Neuronal stem cell (in vitro differentiated cells): ENCODE measurements at regions not wholly inside any gene's neighbourhood (a gene's known extent, or its start where the extent isn't known, plus 50 kb on each side); places are given as distances from the start of the nearest gene placed in this dataset.

Experiments
- DNase-seq: peaks from one replicate; pipeline ENCODE4 v3.0.0-alpha.2; 2013; ENCODE audit warnings: low spot score
- H2AFZ ChIP-seq: one replicate; pipeline ENCODE4 v1.6.1; 2013; ENCODE audit warnings: mild to moderate bottlenecking, low read length, inconsistent platforms
- H2AK5ac ChIP-seq: 2 replicates; pipeline ENCODE4 v1.6.1; 2013; ENCODE audit warnings: low read depth, mild to moderate bottlenecking, inconsistent platforms, low read length, moderate library complexity, mixed read lengths
- H2BK120ac ChIP-seq: 2 replicates; pipeline ENCODE4 v1.6.1; 2013; ENCODE audit warnings: low read depth, mild to moderate bottlenecking, inconsistent platforms, low read length, moderate library complexity, mixed read lengths
- H2BK12ac ChIP-seq: one replicate; pipeline ENCODE4 v1.6.1; 2013; ENCODE audit warnings: low read length, inconsistent platforms
- H2BK15ac ChIP-seq: 2 replicates; pipeline ENCODE4 v1.6.1; 2013; ENCODE audit warnings: mild to moderate bottlenecking, low read length, inconsistent platforms, mixed read lengths
- H2BK5ac ChIP-seq: one replicate; pipeline ENCODE4 v1.6.1; 2013; ENCODE audit warnings: inconsistent platforms, mild to moderate bottlenecking, low read length, moderate library complexity
- H3K14ac ChIP-seq: one replicate; pipeline ENCODE4 v1.6.1; 2013; ENCODE audit warnings: low read length, inconsistent platforms
- H3K18ac ChIP-seq: 2 replicates; pipeline ENCODE4 v1.6.1; 2013; ENCODE audit warnings: low read length, inconsistent platforms
- H3K23ac ChIP-seq: 2 replicates; pipeline ENCODE4 v1.6.1; 2013; ENCODE audit warnings: low read depth, mild to moderate bottlenecking, mixed read lengths, low read length, inconsistent platforms; ENCODE audit not compliant: poor library complexity
- H3K27ac ChIP-seq: replicated peaks from 3 replicates; pipeline ENCODE4 v1.5.1; 2013; ENCODE audit warnings: low read length, inconsistent platforms
- H3K27me3 ChIP-seq, 3 experiments: 2 replicates each; pipeline ENCODE4 v1.6.1; 2013; ENCODE audit warnings: low read length in 3 of 3, mild to moderate bottlenecking in 2 of 3, inconsistent platforms in 1 of 3, low read depth in 1 of 3, mixed read lengths in 1 of 3, moderate library complexity in 1 of 3; ENCODE audit not compliant: control insufficient read depth in 3 of 3, insufficient read depth in 3 of 3
- H3K36me3 ChIP-seq, 2 donors: replicated peaks in 1 of 2; 2 replicates each; pipeline ENCODE4 v1.6.1; 2013; ENCODE audit warnings: low read length in 2 of 2; ENCODE audit not compliant: control insufficient read depth in 2 of 2, insufficient read depth in 2 of 2
- H3K4ac ChIP-seq: 2 replicates; pipeline ENCODE4 v1.6.1; 2013; ENCODE audit warnings: inconsistent platforms, mild to moderate bottlenecking, low read length, moderate library complexity
- H3K4me1 ChIP-seq, 2 donors: 1 replicate in 1 of 2; 2 replicates in 1 of 2; pipeline ENCODE4 v1.6.1; 2013; ENCODE audit warnings: low read length in 2 of 2, low read depth in 1 of 2; ENCODE audit not compliant: control insufficient read depth in 2 of 2, insufficient read depth in 1 of 2
- H3K4me2 ChIP-seq: one replicate; pipeline ENCODE4 v1.6.1; 2013; ENCODE audit warnings: mild to moderate bottlenecking, low read length, inconsistent platforms; ENCODE audit not compliant: insufficient read depth, poor library complexity, severe bottlenecking
- H3K4me3 ChIP-seq, 2 donors: 2 replicates each; pipeline ENCODE4 v1.5.1; 2013; ENCODE audit warnings: low read length in 2 of 2, mild to moderate bottlenecking in 2 of 2, inconsistent platforms in 1 of 2, moderate library complexity in 1 of 2
- H3K79me1 ChIP-seq: one replicate; pipeline ENCODE4 v1.6.1; 2013; ENCODE audit warnings: low read depth, mild to moderate bottlenecking, inconsistent platforms, low read length, moderate library complexity
- H3K9ac ChIP-seq: one replicate; pipeline ENCODE4 v1.6.1; 2013; ENCODE audit warnings: mild to moderate bottlenecking, low read depth, low read length, inconsistent platforms; ENCODE audit not compliant: poor library complexity
- H3K9me3 ChIP-seq, 2 donors: replicated peaks in 1 of 2; 2 replicates each; pipeline versions ENCODE3 to v1.6.1; 2013; ENCODE audit warnings: low read length in 2 of 2, mild to moderate bottlenecking in 2 of 2, inconsistent platforms in 1 of 2, low read depth in 1 of 2, mixed read lengths in 1 of 2, moderate library complexity in 1 of 2; ENCODE audit not compliant: control insufficient read depth in 2 of 2, insufficient read depth in 1 of 2
- H4K8ac ChIP-seq: one replicate; pipeline ENCODE4 v1.6.1; 2013; ENCODE audit warnings: low read depth, mild to moderate bottlenecking, inconsistent platforms, low read length, moderate library complexity
- H4K91ac ChIP-seq: one replicate; pipeline ENCODE4 v1.6.1; 2013; ENCODE audit warnings: low read length, low read depth, mild to moderate bottlenecking, inconsistent platforms; ENCODE audit not compliant: poor library complexity
- WGBS, 2 donors: extraction: QIAGEN DNeasy Blood & Tissue Kit; methylation state at CpG; one replicate each; pipeline ENCODE4 v1.1.7; 2013; ENCODE audit warnings: missing lambda C conversion rate in 2 of 2, mixed read lengths in 1 of 2; ENCODE audit not compliant: insufficient read length in 2 of 2, insufficient replicate concordance in 1 of 2; ENCODE audit errors: extremely low coverage in 2 of 2; 5-methylcytosine and 5-hydroxymethylcytosine counted together

DNA sequence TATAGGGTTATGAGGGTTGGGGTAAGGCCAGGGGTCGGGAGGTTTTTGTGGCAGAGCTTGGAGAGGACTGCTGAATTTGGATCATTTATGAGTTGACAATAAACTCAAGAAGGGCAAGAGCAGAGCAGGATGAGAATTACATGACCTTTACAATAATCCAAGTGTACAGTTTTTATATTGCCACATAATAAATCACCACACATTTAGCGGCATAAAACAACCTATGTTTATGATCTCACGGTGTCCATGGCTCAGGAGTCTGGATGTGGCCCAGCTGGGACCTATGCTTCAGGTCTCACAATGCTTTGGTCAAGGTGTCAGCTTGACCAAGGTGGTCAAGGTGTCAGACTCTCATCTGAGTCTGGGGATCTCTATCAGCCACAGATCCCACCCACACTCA is 118.3 kb upstream of the WSCD1 start:
- H4K91ac ChIP-seq: no peak overlapping the region
- H3K4me1 ChIP-seq: no peaks in the 10 kb centered on the region
- no peak overlapping the region for H3K4ac ChIP-seq
- no peak for DNase-seq
- H3K9ac ChIP-seq: no peak overlapping the region
- H3K18ac ChIP-seq: no peak overlapping the region
- no peak overlapping the region for H2BK12ac ChIP-seq
- H2AFZ ChIP-seq: no peak overlapping the region
- no peak overlapping the region for H2BK15ac ChIP-seq
- no peak overlapping the region for H3K4me2 ChIP-seq
- H3K79me1 ChIP-seq: no peaks in the 10 kb centered on the region
- no peak overlapping the region for H2BK5ac ChIP-seq
- no peak overlapping the region for H2BK120ac ChIP-seq
- H3K4me3 ChIP-seq: no peak overlapping the region
- H4K8ac ChIP-seq: no peak overlapping the region
- no peak overlapping the region for H3K27ac ChIP-seq
- H3K9me3 ChIP-seq: peaks cover 5 to 8% of the 10 kb centered on the region in 2 donors
- 100% methylated on average over 1 of the region's 3 CpGs; no CpG with 5 or more reads in 1 of the 2 donors for WGBS, 2 donors
- no peak overlapping the region for H3K14ac ChIP-seq
- no peak overlapping the region for H2AK5ac ChIP-seq
- no peaks in the 10 kb centered on the region for H3K36me3 ChIP-seq
- H3K23ac ChIP-seq: no peak overlapping the region
- no peaks in the 10 kb centered on the region for H3K27me3 ChIP-seq

DNA sequence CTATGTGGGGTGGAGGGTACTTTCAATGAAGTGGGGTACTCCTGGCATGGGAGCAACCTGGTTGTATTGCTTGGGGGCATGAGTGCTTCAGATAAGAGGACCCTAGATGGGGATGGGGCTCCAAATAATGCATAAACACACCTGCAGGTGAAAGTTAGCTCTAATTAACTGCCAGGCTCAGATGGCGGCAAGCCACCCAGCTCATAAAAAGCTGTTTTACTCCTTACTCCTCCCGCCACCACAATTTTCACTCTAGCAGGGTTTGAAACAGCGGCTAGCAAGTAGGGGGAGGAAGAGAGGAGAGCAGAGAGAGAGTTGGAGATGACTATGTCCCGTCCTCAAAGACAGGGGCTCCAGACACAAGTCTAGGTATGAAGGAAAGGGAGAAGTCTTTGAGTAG is 117.7 kb upstream of the WSCD1 start:
- no peak for DNase-seq

DNA sequence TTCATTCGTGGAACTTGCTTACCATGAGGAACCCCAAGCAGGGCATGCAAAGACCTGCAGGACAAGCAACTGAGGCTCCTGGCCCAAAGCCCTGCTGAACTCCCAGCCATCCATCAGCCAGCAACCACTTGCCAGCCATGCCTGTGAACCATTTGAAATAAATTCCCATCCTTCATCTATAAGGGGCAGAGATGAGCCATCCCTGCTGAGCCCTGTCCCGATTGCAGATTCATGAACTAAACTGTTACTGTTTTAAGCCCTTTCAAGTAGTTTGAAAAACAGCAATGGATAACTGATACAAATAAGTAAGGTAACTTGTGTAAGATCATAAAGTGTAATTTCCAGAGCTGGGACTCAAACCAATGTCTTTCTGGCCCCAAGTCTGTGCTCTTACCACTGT is 114.4 kb upstream of the WSCD1 start:
- no peaks in the 10 kb centered on the region for H3K4me1 ChIP-seq

More for the DNA sequence above, 117.7 kb upstream of the WSCD1 start:
- no peak overlapping the region for H3K4ac ChIP-seq
- no peak overlapping the region for H3K18ac ChIP-seq
- no peak overlapping the region for H3K14ac ChIP-seq
- no peaks in the 10 kb centered on the region for H3K79me1 ChIP-seq
- peaks cover 5 to 8% of the 10 kb centered on the region in 2 donors for H3K9me3 ChIP-seq
- H2AK5ac ChIP-seq: no peak overlapping the region
- no peak overlapping the region for H4K91ac ChIP-seq
- H3K36me3 ChIP-seq: no peaks in the 10 kb centered on the region
- no peak overlapping the region for H2BK15ac ChIP-seq
- no peaks in the 10 kb centered on the region for H3K4me1 ChIP-seq
- H3K23ac ChIP-seq: no peak overlapping the region
- H3K4me3 ChIP-seq: no peak overlapping the region
- H2BK12ac ChIP-seq: no peak overlapping the region
- no peak overlapping the region for H2BK120ac ChIP-seq
- H3K27ac ChIP-seq: no peak overlapping the region
- H3K9ac ChIP-seq: no peak overlapping the region
- H3K27me3 ChIP-seq: no peaks in the 10 kb centered on the region
- H4K8ac ChIP-seq: no peak overlapping the region
- no peak overlapping the region for H2BK5ac ChIP-seq
- no CpG with 5 or more reads among the region's 4 CpGs for WGBS, 2 donors
- no peak overlapping the region for H2AFZ ChIP-seq
- no peak overlapping the region for H3K4me2 ChIP-seq

DNA sequence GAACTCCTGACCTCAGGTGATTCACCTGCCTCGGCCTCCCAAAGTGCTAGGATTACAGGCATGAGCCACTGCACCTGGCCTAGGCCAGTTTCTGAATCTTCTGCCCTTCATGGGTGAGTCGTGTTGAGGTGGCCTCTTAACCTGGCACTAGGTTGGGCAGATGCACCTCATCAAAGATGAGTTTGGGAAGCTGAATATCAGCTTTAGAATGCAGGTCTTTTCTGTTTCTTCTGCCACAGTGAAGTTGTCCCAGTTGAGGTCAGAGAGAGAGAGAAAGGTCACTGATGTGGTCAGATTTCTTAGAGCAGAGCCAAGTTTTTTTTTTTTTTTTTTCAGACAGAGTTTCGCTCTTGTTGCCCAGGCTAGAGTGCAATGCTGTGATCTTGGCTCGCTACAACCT is 111.3 kb upstream of the WSCD1 start:
- Histone ChIP-seq H4K91ac (no peak overlapping the region), H3K27ac (no peak overlapping the region), H3K14ac (no peak overlapping the region), H2AFZ (no peak overlapping the region), H3K79me1 (no peaks in the 10 kb centered on the region), H2BK15ac (no peak overlapping the region), H2BK5ac (no peak overlapping the region), H3K4me2 (no peak overlapping the region), H3K18ac (no peak overlapping the region), H3K4me3 (no peak overlapping the region), H3K27me3 (no peaks in the 10 kb centered on the region), H3K9ac (no peak overlapping the region), H3K9me3 (peaks cover 5 to 11% of the 10 kb centered on the region in 2 donors), H2BK120ac (no peak overlapping the region), H2AK5ac (no peak overlapping the region), H3K4me1 (no peaks in the 10 kb centered on the region), H3K23ac (no peak overlapping the region), H3K4ac (no peak overlapping the region), H2BK12ac (no peak overlapping the region), H4K8ac (no peak overlapping the region), H3K36me3 (no peaks in the 10 kb centered on the region)
- DNase-seq: no peak
- no CpG with 5 or more reads among the region's 4 CpGs for WGBS, 2 donors

More for the DNA sequence above, 114.4 kb upstream of the WSCD1 start:
- H3K4me2 ChIP-seq: no peak overlapping the region
- no peaks in the 10 kb centered on the region for H3K79me1 ChIP-seq
- DNase-seq: no peak
- H2BK15ac ChIP-seq: no peak overlapping the region
- H3K4me3 ChIP-seq: no peak overlapping the region
- peaks cover 5 to 8% of the 10 kb centered on the region in 2 donors for H3K9me3 ChIP-seq
- no peak overlapping the region for H2AFZ ChIP-seq
- H2BK5ac ChIP-seq: no peak overlapping the region
- no peak overlapping the region for H4K8ac ChIP-seq
- H3K27me3 ChIP-seq: no peaks in the 10 kb centered on the region
- no peak overlapping the region for H2BK12ac ChIP-seq
- H3K23ac ChIP-seq: no peak overlapping the region
- H2BK120ac ChIP-seq: no peak overlapping the region
- H3K14ac ChIP-seq: no peak overlapping the region
- no peak overlapping the region for H3K4ac ChIP-seq
- H4K91ac ChIP-seq: no peak overlapping the region
- no peak overlapping the region for H3K18ac ChIP-seq
- WGBS, 2 donors: no CpG with 5 or more reads among the region's 2 CpGs
- H3K27ac ChIP-seq: no peak overlapping the region
- H2AK5ac ChIP-seq: no peak overlapping the region
- no peaks in the 10 kb centered on the region for H3K36me3 ChIP-seq
- no peak overlapping the region for H3K9ac ChIP-seq
